ENCODE measurements at regions not wholly inside any gene's neighbourhood (a gene's known extent, or its start where the extent isn't known, plus 50 kb on each side); places are given as distances from the start of the nearest gene placed in this dataset.

DNA sequence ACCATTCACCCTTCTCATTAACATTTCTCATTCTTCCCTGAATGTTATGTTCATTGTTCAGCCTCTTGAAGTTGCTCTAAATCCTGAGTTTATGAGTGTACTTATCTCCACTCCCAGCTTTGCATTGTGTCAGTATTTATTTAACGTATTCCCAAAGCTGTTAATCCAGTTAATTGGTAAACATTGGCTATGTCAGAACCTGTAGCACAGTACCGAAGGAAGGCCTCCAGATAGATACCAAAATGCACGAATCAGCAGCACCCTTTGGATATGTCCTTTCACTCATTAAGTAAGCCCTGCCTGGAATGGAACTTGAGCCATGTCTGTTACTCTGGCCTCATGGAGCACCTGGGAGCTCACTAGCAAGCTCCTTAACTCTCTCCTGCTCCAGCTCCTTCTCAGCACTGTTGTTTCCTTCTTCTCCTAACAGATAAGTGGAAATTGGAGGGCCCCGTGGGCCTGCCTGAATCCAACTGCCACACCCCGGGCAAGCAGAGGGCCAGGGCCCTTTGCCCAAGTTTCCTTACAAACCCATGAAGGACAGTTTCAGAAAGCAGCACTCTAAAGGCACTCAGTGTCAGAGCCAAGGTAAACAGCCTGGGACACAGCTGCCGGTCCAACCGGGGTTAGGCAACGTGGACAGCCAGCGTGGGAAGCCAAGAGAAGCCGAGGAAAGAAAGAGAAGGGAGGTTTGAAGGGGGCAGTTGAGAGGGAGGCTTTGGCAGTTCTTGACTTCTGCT, 155.0 kb upstream of the SERP2 start:
- TF ChIP-seq, protein P1, sequence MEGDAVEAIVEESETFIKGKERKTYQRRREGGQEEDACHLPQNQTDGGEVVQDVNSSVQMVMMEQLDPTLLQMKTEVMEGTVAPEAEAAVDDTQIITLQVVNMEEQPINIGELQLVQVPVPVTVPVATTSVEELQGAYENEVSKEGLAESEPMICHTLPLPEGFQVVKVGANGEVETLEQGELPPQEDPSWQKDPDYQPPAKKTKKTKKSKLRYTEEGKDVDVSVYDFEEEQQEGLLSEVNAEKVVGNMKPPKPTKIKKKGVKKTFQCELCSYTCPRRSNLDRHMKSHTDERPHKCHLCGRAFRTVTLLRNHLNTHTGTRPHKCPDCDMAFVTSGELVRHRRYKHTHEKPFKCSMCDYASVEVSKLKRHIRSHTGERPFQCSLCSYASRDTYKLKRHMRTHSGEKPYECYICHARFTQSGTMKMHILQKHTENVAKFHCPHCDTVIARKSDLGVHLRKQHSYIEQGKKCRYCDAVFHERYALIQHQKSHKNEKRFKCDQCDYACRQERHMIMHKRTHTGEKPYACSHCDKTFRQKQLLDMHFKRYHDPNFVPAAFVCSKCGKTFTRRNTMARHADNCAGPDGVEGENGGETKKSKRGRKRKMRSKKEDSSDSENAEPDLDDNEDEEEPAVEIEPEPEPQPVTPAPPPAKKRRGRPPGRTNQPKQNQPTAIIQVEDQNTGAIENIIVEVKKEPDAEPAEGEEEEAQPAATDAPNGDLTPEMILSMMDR (IDR thresholded peaks at IDR 0.05): no peak
- peak in 3 of 4 donors; percentile 6 to 74 (median 40) for TF ChIP-seq POLR2AphosphoS5 (IDR thresholded peaks at IDR 0.05)
- TF ChIP-seq POLR2A (IDR thresholded peaks at IDR 0.05): no peak
- peak in 1 of 4 donors; percentile 28 for TF ChIP-seq EP300 (IDR thresholded peaks at IDR 0.05)

Measured in sigmoid colon (tissue), 4 donors.